ENCODE measurements at regions not wholly inside any gene's neighbourhood (a gene's known extent, or its start where the extent isn't known, plus 50 kb on each side); places are given as distances from the start of the nearest gene placed in this dataset.
"Not testable (repeated sequence)": the region's sequence is repeated elsewhere in the genome, so short reads cannot be mapped to it uniquely, and the experiment has no call there.

- no peak for DNase-seq (ENCODE audit: low read depth in 2 of 2)
Observed at GRCh38 chr6:28768187-28768913, 155.4 kb downstream of the TRIM27 start.

- no peak for DNase-seq (ENCODE audit: low read depth in 2 of 2)
Observed at GRCh38 chr6:28769626-28770402, 154.0 kb downstream of the TRIM27 start.

GRCh38 chr6:28770732-28771131 lies 153.1 kb downstream of the TRIM27 start:
- DNase-seq (ENCODE audit: low read depth in 2 of 2), result no peak

GRCh38 chr6:28771401-28772267 lies 152.2 kb downstream of the TRIM27 start:
- DNase-seq (ENCODE audit: low read depth in 2 of 2), result no peak

- DNase-seq (ENCODE audit: low read depth in 2 of 2), result no peak
Observed at GRCh38 chr6:28772480-28773381, 151.1 kb downstream of the TRIM27 start.

- DNase-seq (ENCODE audit: low read depth in 2 of 2), result no peak
Observed at GRCh38 chr6:28774292-28775051, 149.3 kb downstream of the TRIM27 start.

- no peak for DNase-seq (ENCODE audit: low read depth in 2 of 2)
Observed at GRCh38 chr6:28775052-28775376, 148.8 kb downstream of the TRIM27 start.

GRCh38 chr6:28775405-28776129 lies 148.2 kb downstream of the TRIM27 start:
- no peak for DNase-seq (ENCODE audit: low read depth in 2 of 2)

GRCh38 chr6:28776269-28777146 lies 147.3 kb downstream of the TRIM27 start:
- no peak for DNase-seq (ENCODE audit: low read depth in 2 of 2)

GRCh38 chr6:28777147-28777461 lies 146.7 kb downstream of the TRIM27 start:
- DNase-seq (ENCODE audit: low read depth in 2 of 2), result no peak

GRCh38 chr6:28782113-28782673 lies 141.6 kb downstream of the TRIM27 start:
- DNase-seq (ENCODE audit: low read depth in 2 of 2), result no peak

- no peak for DNase-seq (ENCODE audit: low read depth in 2 of 2)
Observed at GRCh38 chr6:28785962-28786679, 137.7 kb downstream of the TRIM27 start.

GRCh38 chr6:28789553-28790083 lies 134.2 kb downstream of the TRIM27 start:
- peak in 1 of 2 experiments; percentile 29 for DNase-seq (ENCODE audit: low read depth in 2 of 2)

GRCh38 chr6:28791002-28791383 lies 132.8 kb downstream of the TRIM27 start:
- no peak for DNase-seq (ENCODE audit: low read depth in 2 of 2)

GRCh38 chr6:28794175-28795002 lies 129.4 kb downstream of the TRIM27 start:
- DNase-seq (ENCODE audit: low read depth in 2 of 2), result no peak

- DNase-seq (ENCODE audit: low read depth in 2 of 2), result not testable (repeated sequence)
Observed at GRCh38 chr6:28800647-28801046, 123.1 kb downstream of the TRIM27 start.

Measured in fibroblast of skin of left biceps (primary cell).